Panc1 (cell line): ENCODE measurements at regions not wholly inside any gene's neighbourhood (a gene's known extent, or its start where the extent isn't known, plus 50 kb on each side); places are given as distances from the start of the nearest gene placed in this dataset.

Experiments
- ATAC-seq: fragments of 200-7000 bp; cut with Tn5 transposase; 2 replicates; pipeline ENCODE4 v1.9.1; 2020; ENCODE audit warnings: mild to moderate bottlenecking, moderate library complexity
- BruUV-seq: library from RNA; stranded (reverse); fragments of 400-500 nt; replicated peaks from 2 replicates; lab custom pipeline; 2021; lab: Mats Ljungman, UMichigan
- CTCF ChIA-PET: fragments of 300-600 bp; sonication (Branson Sonifier 250); formaldehyde crosslinking; loops from one replicate; lab custom pipeline; 2022; ENCODE audit warnings: antibody characterized with exemption; lab: Charles Lee
- POLR2A ChIA-PET: fragments of 300-600 bp; sonication (Branson Sonifier 250); formaldehyde crosslinking; loops from one replicate; lab custom pipeline; 2022; ENCODE audit warnings: antibody characterized with exemption; lab: Charles Lee
- DNase-seq: peaks from one replicate; pipeline ENCODE4 v3.0.0-alpha.2; 2010; ENCODE audit warnings: low read depth, low spot score
- H3K27ac ChIP-seq: 2 replicates; pipeline ENCODE4 v1.5.1; 2011; ENCODE audit warnings: mild to moderate bottlenecking, low read length, inconsistent platforms
- H3K27me3 ChIP-seq: fragments of 200-500 bp; sonication (Bioruptor generic); 2 replicates; pipeline ENCODE4 v1.6.0; 2014; ENCODE audit warnings: low read length, inconsistent platforms; ENCODE audit not compliant: control insufficient read depth, insufficient read depth
- H3K36me3 ChIP-seq: fragments of 200-500 bp; sonication (Bioruptor generic); 2 replicates; pipeline ENCODE4 v1.5.1; 2014; ENCODE audit warnings: inconsistent platforms, mild to moderate bottlenecking, low read length, moderate library complexity; ENCODE audit not compliant: control insufficient read depth, insufficient read depth
- H3K4me1 ChIP-seq: 2 replicates; pipeline ENCODE4 v1.5.1; 2011; ENCODE audit warnings: inconsistent platforms, mild to moderate bottlenecking, low read length, moderate library complexity; ENCODE audit not compliant: control insufficient read depth, insufficient read depth
- H3K4me3 ChIP-seq, 2 experiments: 2 replicates each; pipeline ENCODE4 v1.5.1; 2011 to 2012; ENCODE audit warnings: low read depth in 2 of 2, low read length in 2 of 2, mild to moderate bottlenecking in 2 of 2, inconsistent platforms in 1 of 2, moderate library complexity in 1 of 2
- H3K9me3 ChIP-seq: fragments of 200-500 bp; sonication (Bioruptor generic); 2 replicates; pipeline ENCODE4 v1.5.1; 2014; ENCODE audit warnings: low read depth, mild to moderate bottlenecking, inconsistent platforms, low read length, moderate library complexity; ENCODE audit not compliant: control insufficient read depth, insufficient read depth
- CTCF ChIP-seq: fragments of 450-650 bp; IDR thresholded peaks from 2 replicates; pipeline ENCODE4 v1.5.1; 2017; ENCODE audit warnings: mild to moderate bottlenecking
- POLR2AphosphoS5 ChIP-seq: IDR thresholded peaks from 2 replicates; pipeline ENCODE4 v1.6.1; 2012; ENCODE audit warnings: mild to moderate bottlenecking, low read depth, low read length, moderate library complexity
- REST ChIP-seq, 2 experiments: IDR thresholded peaks; 2 replicates each; pipeline ENCODE4 v1.6.1; 2011 to 2012; ENCODE audit warnings: low read depth in 2 of 2, control low read depth in 1 of 2, low read length in 1 of 2, mild to moderate bottlenecking in 1 of 2, moderate library complexity in 1 of 2; ENCODE audit not compliant: insufficient read depth in 1 of 2
- SIN3A ChIP-seq: IDR thresholded peaks from 2 replicates; pipeline ENCODE4 v1.6.1; 2012; ENCODE audit warnings: low read depth, mild to moderate bottlenecking, low read length, moderate library complexity, borderline replicate concordance; ENCODE audit not compliant: insufficient read depth
- TCF7L2 ChIP-seq: IDR thresholded peaks from 2 replicates; pipeline ENCODE4 v1.6.1; 2011; ENCODE audit warnings: mild to moderate bottlenecking, low read depth, low read length, inconsistent platforms
- in situ Hi-C: cut with HindIII; loops from 2 replicates; pipeline ENCODE4 v1.10.0; 2016; ENCODE audit warnings: low sequenced_read_pairs, low pct_unique_long_range_greater_than_20kb
- intact Hi-C: fragments of 100-400 bp; cut with micrococcal nuclease; formaldehyde crosslinking; loops from one replicate; pipeline ENCODE4 v1.10.0; 2022; ENCODE audit not compliant: unreplicated experiment

- in situ Hi-C loops (no loop called here), intact Hi-C loops (loop anchor here (10.0 kb wide), 1 partner anchor 50 kb away; no protein-coding TSS in a partner anchor)
- DNase-seq, result no peak
- H3K27ac ChIP-seq, result no peak overlapping the region
- no TSS peak for BruUV-seq
- no peaks in the 10 kb centered on the region for H3K4me1 ChIP-seq
- H3K27me3 ChIP-seq, result no peaks in the 10 kb centered on the region
- H3K9me3 ChIP-seq, result no peaks in the 10 kb centered on the region
- TF ChIP-seq POLR2AphosphoS5, result no peak
- no peak for TF ChIP-seq CTCF
- H3K36me3 ChIP-seq, result no peaks in the 10 kb centered on the region
- no peak overlapping the region for H3K4me3 ChIP-seq
- no peak for ATAC-seq
- POLR2A ChIA-PET, result no interaction called here
- CTCF ChIA-PET, result no interaction called here
Measured at GRCh38 chr9:68644831-68645230, 60.2 kb upstream of the PIP5K1B start.

GRCh38 chr9:68648164-68648563 is 56.9 kb upstream of the PIP5K1B start:
- in situ Hi-C loops, result no loop called here
- ChIA-PET POLR2A (no interaction called here), CTCF (no interaction called here)
- no TSS peak for BruUV-seq
- Histone ChIP-seq H3K4me1 (no peaks in the 10 kb centered on the region), H3K36me3 (no peaks in the 10 kb centered on the region), H3K27ac (no peak overlapping the region), H3K27me3 (no peaks in the 10 kb centered on the region), H3K4me3 (no peak overlapping the region), H3K9me3 (no peaks in the 10 kb centered on the region)
- intact Hi-C loops, result loop anchor here (10.0 kb wide), 1 partner anchor 47 kb away; no protein-coding TSS in a partner anchor
- ATAC-seq (no peak), DNase-seq (no peak)
- no peak for TF ChIP-seq SIN3A
- TF ChIP-seq TCF7L2, result no peak
- TF ChIP-seq CTCF, result no peak
- no peak for TF ChIP-seq POLR2AphosphoS5
- no peak for TF ChIP-seq REST (IDR thresholded peaks at IDR 0.05; ENCODE audit: insufficient read depth in 1 of 2, low read depth in 2 of 2, low read length in 1 of 2)
